ENCODE measurements at regions not wholly inside any gene's neighbourhood (a gene's known extent, or its start where the extent isn't known, plus 50 kb on each side); places are given as distances from the start of the nearest gene placed in this dataset.
"Not testable (repeated sequence)": the region's sequence is repeated elsewhere in the genome, so short reads cannot be mapped to it uniquely, and the experiment has no call there.

GRCh38 chr20:30291064-30291379 lies 966.4 kb upstream of the DEFB115 start:
- not testable (repeated sequence) for H3K4me3 ChIP-seq (ENCODE audit: low read length); DNase-seq (ENCODE audit: low read depth, low spot score)

- not testable (repeated sequence) for DNase-seq (ENCODE audit: low read depth, low spot score); H3K4me3 ChIP-seq (ENCODE audit: low read length)
Observed at GRCh38 chr20:30291686-30292085, 965.8 kb upstream of the DEFB115 start.

GRCh38 chr20:30295396-30295795 lies 962.1 kb upstream of the DEFB115 start:
- not testable (repeated sequence) for H3K4me3 ChIP-seq (ENCODE audit: low read length); DNase-seq (ENCODE audit: low read depth, low spot score)

GRCh38 chr20:30295967-30296366 lies 961.5 kb upstream of the DEFB115 start:
- not testable (repeated sequence) for DNase-seq (ENCODE audit: low read depth, low spot score); H3K4me3 ChIP-seq (ENCODE audit: low read length)

GRCh38 chr20:30297878-30298595 lies 959.4 kb upstream of the DEFB115 start:
- not testable (repeated sequence) for H3K4me3 ChIP-seq (ENCODE audit: low read length); DNase-seq (ENCODE audit: low read depth, low spot score)

- DNase-seq (ENCODE audit: low read depth, low spot score); H3K4me3 ChIP-seq (ENCODE audit: low read length): not testable (repeated sequence)
Observed at GRCh38 chr20:30300220-30300642, 957.2 kb upstream of the DEFB115 start.

GRCh38 chr20:30302786-30303185 lies 954.7 kb upstream of the DEFB115 start:
- not testable (repeated sequence) for DNase-seq (ENCODE audit: low read depth, low spot score)

GRCh38 chr20:30309938-30310337 lies 947.5 kb upstream of the DEFB115 start:
- not testable (repeated sequence) for H3K4me3 ChIP-seq (ENCODE audit: low read length); DNase-seq (ENCODE audit: low read depth, low spot score)

More at GRCh38 chr20:30302786-30303185, 954.7 kb upstream of the DEFB115 start:
- H3K4me3 ChIP-seq (ENCODE audit: low read length) = not testable (repeated sequence)

- not testable (repeated sequence) for DNase-seq (ENCODE audit: low read depth, low spot score); H3K4me3 ChIP-seq (ENCODE audit: low read length)
Observed at GRCh38 chr20:30310385-30310784, 947.1 kb upstream of the DEFB115 start.

- DNase-seq (ENCODE audit: low read depth, low spot score); H3K4me3 ChIP-seq (ENCODE audit: low read length): not testable (repeated sequence)
Observed at GRCh38 chr20:30312220-30312619, 945.2 kb upstream of the DEFB115 start.

GRCh38 chr20:30313660-30314059 lies 943.8 kb upstream of the DEFB115 start:
- DNase-seq (ENCODE audit: low read depth, low spot score); H3K4me3 ChIP-seq (ENCODE audit: low read length): not testable (repeated sequence)

GRCh38 chr20:30316063-30316462 lies 941.4 kb upstream of the DEFB115 start:
- not testable (repeated sequence) for DNase-seq (ENCODE audit: low read depth, low spot score); H3K4me3 ChIP-seq (ENCODE audit: low read length)

- DNase-seq (ENCODE audit: low read depth, low spot score); H3K4me3 ChIP-seq (ENCODE audit: low read length): not testable (repeated sequence)
Observed at GRCh38 chr20:30316532-30317299, 940.7 kb upstream of the DEFB115 start.

- DNase-seq (ENCODE audit: low read depth, low spot score); H3K4me3 ChIP-seq (ENCODE audit: low read length): not testable (repeated sequence)
Observed at GRCh38 chr20:30333744-30334143, 923.7 kb upstream of the DEFB115 start.

GRCh38 chr20:30337556-30337955 lies 919.9 kb upstream of the DEFB115 start:
- DNase-seq (ENCODE audit: low read depth, low spot score); H3K4me3 ChIP-seq (ENCODE audit: low read length): not testable (repeated sequence)

- DNase-seq (ENCODE audit: low read depth, low spot score) = peak; percentile 9
- H3K4me3 ChIP-seq (ENCODE audit: low read length) = not testable (repeated sequence)
Observed at GRCh38 chr20:30348932-30349331, 908.5 kb upstream of the DEFB115 start.

- H3K4me3 ChIP-seq (ENCODE audit: low read length); DNase-seq (ENCODE audit: low read depth, low spot score): not testable (repeated sequence)
Observed at GRCh38 chr20:30356854-30357467, 900.5 kb upstream of the DEFB115 start.

GRCh38 chr20:30361756-30362155 lies 895.7 kb upstream of the DEFB115 start:
- not testable (repeated sequence) for H3K4me3 ChIP-seq (ENCODE audit: low read length); DNase-seq (ENCODE audit: low read depth, low spot score)

- DNase-seq (ENCODE audit: low read depth, low spot score) = not testable (repeated sequence)
- peak overlapping the region; percentile 72 for H3K4me3 ChIP-seq (ENCODE audit: low read length)
Observed at GRCh38 chr20:30376430-30376766, 881.1 kb upstream of the DEFB115 start.
